GM23248 (cell line): ENCODE measurements at regions not wholly inside any gene's neighbourhood (a gene's known extent, or its start where the extent isn't known, plus 50 kb on each side); places are given as distances from the start of the nearest gene placed in this dataset.
A peak's percentile ranks its signal among the peaks of the same experiment; 100 is the strongest.

Experiments
- DNase-seq: peaks from one replicate; pipeline ENCODE4 v3.0.0-alpha.2; 2015
- H2AFZ ChIP-seq: fragments of 200-600 bp; sonication (generic); 2 replicates; pipeline ENCODE4 v1.6.1; 2016; ENCODE audit warnings: antibody characterized with exemption
- H3F3A ChIP-seq: fragments of 200-600 bp; sonication (generic); 2 replicates; pipeline ENCODE4 v1.6.1; 2016; ENCODE audit warnings: mild to moderate bottlenecking, antibody characterized with exemption, mixed run types; ENCODE audit not compliant: insufficient read depth
- H3K27ac ChIP-seq: fragments of 200-600 bp; sonication (generic); 2 replicates; pipeline ENCODE4 v1.5.1; 2016; ENCODE audit warnings: mild to moderate bottlenecking
- H3K27me3 ChIP-seq: fragments of 200-600 bp; sonication (generic); replicated peaks from 2 replicates; pipeline ENCODE4 v1.6.1; 2016; ENCODE audit warnings: mild to moderate bottlenecking; ENCODE audit not compliant: insufficient read depth
- H3K36me3 ChIP-seq: fragments of 200-600 bp; sonication (generic); 2 replicates; pipeline ENCODE4 v1.6.1; 2016; ENCODE audit warnings: low read depth, mild to moderate bottlenecking
- H3K4me1 ChIP-seq: fragments of 200-600 bp; sonication (generic); 2 replicates; pipeline ENCODE4 v1.6.1; 2016; ENCODE audit warnings: mild to moderate bottlenecking; ENCODE audit not compliant: insufficient read depth
- H3K4me2 ChIP-seq: fragments of 200-600 bp; sonication (generic); one replicate; pipeline ENCODE4 v1.6.1; 2016; ENCODE audit warnings: mild to moderate bottlenecking; ENCODE audit not compliant: unreplicated experiment
- H3K4me3 ChIP-seq: fragments of 200-600 bp; sonication (generic); 2 replicates; pipeline ENCODE4 v1.5.1; 2016; ENCODE audit warnings: mild to moderate bottlenecking
- H3K79me2 ChIP-seq: fragments of 200-600 bp; sonication (generic); 2 replicates; pipeline ENCODE4 v1.6.1; 2016; ENCODE audit warnings: mild to moderate bottlenecking; ENCODE audit not compliant: insufficient read depth
- H3K9ac ChIP-seq: fragments of 200-600 bp; sonication (generic); 2 replicates; pipeline ENCODE4 v1.6.1; 2016; ENCODE audit warnings: mild to moderate bottlenecking
- H3K9me2 ChIP-seq: fragments of 200-600 bp; sonication (generic); 2 replicates; pipeline ENCODE4 v1.6.1; 2016; ENCODE audit warnings: mixed run types, mild to moderate bottlenecking, moderate library complexity; ENCODE audit not compliant: insufficient read depth
- H3K9me3 ChIP-seq: fragments of 200-600 bp; sonication (generic); one replicate; pipeline ENCODE4 v1.6.1; 2017; ENCODE audit warnings: low read depth
- H4K20me1 ChIP-seq: fragments of 200-600 bp; sonication (generic); 2 replicates; pipeline ENCODE4 v1.6.0; 2016; ENCODE audit not compliant: insufficient read depth
- EZH2 ChIP-seq: fragments of 200-600 bp; sonication (generic); IDR thresholded peaks from 2 replicates; pipeline ENCODE4 v1.6.1; 2018; ENCODE audit warnings: antibody characterized with exemption, mild to moderate bottlenecking; ENCODE audit not compliant: insufficient read depth, poor library complexity, severe bottlenecking
- EZH2phosphoT487 ChIP-seq: fragments of 200-600 bp; sonication (generic); IDR thresholded peaks from 2 replicates; pipeline ENCODE4 v1.6.1; 2018; ENCODE audit warnings: antibody characterized with exemption, moderate library complexity, mild to moderate bottlenecking, low read depth; ENCODE audit not compliant: insufficient read depth
- WGBS, 2 experiments: methylation state at CpG; one replicate each; pipeline ENCODE4 v1.1.6; 2015 to 2017; ENCODE audit warnings: low lambda C conversion rate in 2 of 2, low coverage in 1 of 2; ENCODE audit errors: missing lambda C conversion rate in 2 of 2; 5-methylcytosine and 5-hydroxymethylcytosine counted together
- in situ Hi-C: fragments of 300-500 bp; cut with MboI; formaldehyde crosslinking; loops from 2 replicates; pipeline ENCODE4 v1.15.0; 2020

GRCh38 chr10:60614363-60614762, 163.9 kb upstream of the CDK1 start:
- Histone ChIP-seq H3K36me3 (no peaks in the 10 kb centered on the region), H3K4me1 (peaks cover 8% of the 10 kb centered on the region)
- in situ Hi-C loops, result no loop called here

GRCh38 chr10:60613434-60613833, 164.8 kb upstream of the CDK1 start:
- H3K4me1 ChIP-seq, result peaks cover 8% of the 10 kb centered on the region
- H3F3A ChIP-seq, result peaks cover 8% of the 10 kb centered on the region
- H3K79me2 ChIP-seq, result no peaks in the 10 kb centered on the region
- H3K4me3 ChIP-seq, result no peak overlapping the region
- H3K27me3 ChIP-seq, result no peaks in the 10 kb centered on the region
- H3K9me3 ChIP-seq, result no peaks in the 10 kb centered on the region
- H3K27ac ChIP-seq, result no peak overlapping the region
- no peak overlapping the region for H2AFZ ChIP-seq
- no peaks in the 10 kb centered on the region for H3K36me3 ChIP-seq
- H3K9me2 ChIP-seq, result no peaks in the 10 kb centered on the region
- TF ChIP-seq EZH2phosphoT487, result no peak
- no peak overlapping the region for H3K4me2 ChIP-seq
- H3K9ac ChIP-seq, result no peak overlapping the region
- 91 to 97% methylated on average over 2 of the region's 2 CpGs for WGBS, 2 experiments
- DNase-seq, result no peak
- H4K20me1 ChIP-seq, result no peaks in the 10 kb centered on the region
- in situ Hi-C loops, result no loop called here

More at GRCh38 chr10:60614363-60614762, 163.9 kb upstream of the CDK1 start:
- H3K9me2 ChIP-seq, result no peaks in the 10 kb centered on the region
- no peaks in the 10 kb centered on the region for H3K9me3 ChIP-seq
- no peak overlapping the region for H3K4me3 ChIP-seq
- H2AFZ ChIP-seq, result no peak overlapping the region
- TF ChIP-seq EZH2, result no peak
- TF ChIP-seq EZH2phosphoT487, result no peak
- peaks cover 8% of the 10 kb centered on the region for H3F3A ChIP-seq
- 60 to 62% methylated on average over 2 of the region's 2 CpGs for WGBS, 2 experiments
- DNase-seq, result no peak
- no peaks in the 10 kb centered on the region for H3K79me2 ChIP-seq
- no peak overlapping the region for H3K27ac ChIP-seq
- H3K9ac ChIP-seq, result no peak overlapping the region
- H3K27me3 ChIP-seq, result no peaks in the 10 kb centered on the region
- no peaks in the 10 kb centered on the region for H4K20me1 ChIP-seq
- no peak overlapping the region for H3K4me2 ChIP-seq

- no peak for TF ChIP-seq EZH2
- TF ChIP-seq EZH2phosphoT487, result no peak
Observed at GRCh38 chr10:60611291-60611747, 167.0 kb upstream of the CDK1 start.

GRCh38 chr10:60607372-60607771, 170.9 kb upstream of the CDK1 start:
- no peaks in the 10 kb centered on the region for H3K9me2 ChIP-seq
- in situ Hi-C loops, result no loop called here
- DNase-seq, result no peak
- H2AFZ ChIP-seq, result no peak overlapping the region
- H4K20me1 ChIP-seq, result no peaks in the 10 kb centered on the region
- H3K4me3 ChIP-seq, result no peak overlapping the region
- H3K36me3 ChIP-seq, result no peaks in the 10 kb centered on the region
- no peaks in the 10 kb centered on the region for H3K9me3 ChIP-seq
- H3K27me3 ChIP-seq, result no peaks in the 10 kb centered on the region
- TF ChIP-seq EZH2, result no peak
- TF ChIP-seq EZH2phosphoT487, result no peak
- peaks cover 21% of the 10 kb centered on the region for H3K4me1 ChIP-seq
- H3F3A ChIP-seq, result peaks cover 21% of the 10 kb centered on the region
- no peak overlapping the region for H3K27ac ChIP-seq
- H3K4me2 ChIP-seq, result no peak overlapping the region
- H3K79me2 ChIP-seq, result no peaks in the 10 kb centered on the region
- no peak overlapping the region for H3K9ac ChIP-seq
- 82 to 83% methylated on average over 3 of the region's 3 CpGs for WGBS, 2 experiments

More at GRCh38 chr10:60611291-60611747, 167.0 kb upstream of the CDK1 start:
- no peaks in the 10 kb centered on the region for H3K9me2 ChIP-seq
- H2AFZ ChIP-seq, result no peak overlapping the region
- in situ Hi-C loops, result no loop called here
- peaks cover 16% of the 10 kb centered on the region for H3K4me1 ChIP-seq
- H3K4me3 ChIP-seq, result no peak overlapping the region
- 46 to 54% methylated on average over 5 of the region's 5 CpGs for WGBS, 2 experiments
- no peak overlapping the region for H3K9ac ChIP-seq
- no peaks in the 10 kb centered on the region for H3K27me3 ChIP-seq
- no peaks in the 10 kb centered on the region for H3K9me3 ChIP-seq
- H4K20me1 ChIP-seq, result no peaks in the 10 kb centered on the region
- no peak overlapping the region for H3K27ac ChIP-seq
- no peaks in the 10 kb centered on the region for H3K36me3 ChIP-seq
- no peaks in the 10 kb centered on the region for H3K79me2 ChIP-seq
- H3F3A ChIP-seq, result peaks cover 16% of the 10 kb centered on the region
- H3K4me2 ChIP-seq, result peak overlapping the region; percentile 54
- peak; percentile 92 for DNase-seq
